ENCODE measurements at regions not wholly inside any gene's neighbourhood (a gene's known extent, or its start where the extent isn't known, plus 50 kb on each side); places are given as distances from the start of the nearest gene placed in this dataset.
"Not testable (repeated sequence)": the region's sequence is repeated elsewhere in the genome, so short reads cannot be mapped to it uniquely, and the experiment has no call there.

DNA sequence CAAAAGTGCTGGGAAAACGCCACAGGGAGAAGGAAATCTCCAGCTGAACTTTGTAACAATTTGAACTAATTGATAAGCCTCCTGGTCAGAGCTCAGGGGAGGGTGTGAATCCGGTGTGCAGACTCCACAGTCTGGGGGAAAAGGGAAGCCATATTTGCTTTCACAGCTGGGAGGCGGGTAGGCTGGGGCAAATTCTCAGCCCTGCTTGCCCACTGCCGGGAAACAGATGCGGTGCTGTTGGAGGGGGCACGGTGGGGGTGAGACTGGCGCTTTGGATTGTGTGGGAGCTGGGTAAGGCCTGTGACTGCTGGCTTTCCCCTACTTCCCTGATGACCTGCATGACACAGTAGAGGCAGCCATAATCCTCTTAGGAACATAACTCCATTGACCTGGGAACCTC, 134.8 kb downstream of the ADCYAP1 start:
- no peak for DNase-seq (ENCODE audit: low read depth in 2 of 2, low spot score in 1 of 2)

- not testable (repeated sequence) for DNase-seq (ENCODE audit: low read depth in 2 of 2, low spot score in 1 of 2)
Observed at GRCh38 chr18:1043039-1043438, 138.4 kb downstream of the ADCYAP1 start.

DNA sequence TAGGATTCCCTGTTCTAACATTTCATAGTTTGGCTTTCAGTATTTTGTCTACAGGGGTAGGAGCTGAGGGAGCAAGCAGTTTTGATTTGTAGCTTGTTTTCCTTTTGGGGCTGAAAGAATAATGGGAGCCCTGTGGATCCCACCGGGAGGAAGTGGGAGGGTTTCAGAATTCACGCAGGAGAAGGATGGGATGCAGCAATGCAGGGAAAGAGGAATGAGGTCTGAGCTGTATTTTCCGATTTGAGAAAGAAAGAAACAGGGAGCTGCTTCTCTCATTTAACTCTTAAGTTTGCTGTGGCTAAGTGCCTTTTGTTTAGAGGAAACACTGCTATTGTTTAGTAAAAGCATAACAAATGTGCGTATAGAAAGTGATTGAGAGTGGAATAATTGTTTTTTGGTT, 141.0 kb downstream of the ADCYAP1 start:
- no peak for DNase-seq (ENCODE audit: low read depth in 2 of 2, low spot score in 1 of 2)

GRCh38 chr18:1047406-1047805, 142.7 kb downstream of the ADCYAP1 start:
- no peak for DNase-seq (ENCODE audit: low read depth in 2 of 2, low spot score in 1 of 2)

DNA sequence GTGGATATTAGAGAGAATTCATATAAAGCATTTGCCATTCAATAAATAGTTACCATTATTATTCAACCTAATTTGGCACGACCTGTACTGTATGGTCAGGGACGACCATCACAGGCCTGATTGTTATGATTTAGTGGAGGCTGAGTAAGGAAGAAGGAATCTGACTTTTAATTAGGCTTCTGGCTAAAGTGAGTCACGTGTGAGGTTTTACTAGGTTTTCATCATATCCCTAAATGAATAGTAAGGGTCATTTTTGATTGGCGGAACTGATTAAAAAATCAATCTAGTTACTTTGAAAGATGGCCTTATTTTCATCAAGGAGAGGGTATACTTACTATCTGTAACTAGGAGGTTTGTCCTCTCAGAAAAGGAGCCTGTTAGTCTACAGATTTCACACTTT, 143.4 kb downstream of the ADCYAP1 start:
- DNase-seq (ENCODE audit: low read depth in 2 of 2, low spot score in 1 of 2), result no peak

DNA sequence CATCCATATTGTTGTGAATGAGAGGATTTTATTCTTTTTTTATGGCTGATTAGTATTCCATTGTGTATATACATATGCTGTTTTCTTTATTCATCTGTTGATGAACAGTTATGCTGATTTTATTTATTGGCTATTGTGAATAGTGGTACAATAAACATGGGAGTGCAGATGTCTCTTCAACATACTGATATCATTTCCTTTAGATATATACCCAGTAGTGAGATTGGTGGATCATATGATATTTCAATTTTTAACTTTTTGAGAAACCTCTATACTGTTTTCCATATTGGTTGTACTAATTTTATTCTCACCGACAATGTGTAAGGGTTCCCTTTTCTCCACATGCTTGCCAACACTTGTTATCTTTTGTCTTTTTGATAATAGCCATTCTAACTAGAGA, 144.5 kb downstream of the ADCYAP1 start:
- no peak for DNase-seq (ENCODE audit: low read depth in 2 of 2, low spot score in 1 of 2)

- no peak for DNase-seq (ENCODE audit: low read depth in 2 of 2, low spot score in 1 of 2)
Observed at GRCh38 chr18:1050012-1050657, 145.5 kb downstream of the ADCYAP1 start.

- DNase-seq (ENCODE audit: low read depth in 2 of 2, low spot score in 1 of 2), result no peak
Observed at GRCh38 chr18:1052301-1052700, 147.6 kb downstream of the ADCYAP1 start.

DNA sequence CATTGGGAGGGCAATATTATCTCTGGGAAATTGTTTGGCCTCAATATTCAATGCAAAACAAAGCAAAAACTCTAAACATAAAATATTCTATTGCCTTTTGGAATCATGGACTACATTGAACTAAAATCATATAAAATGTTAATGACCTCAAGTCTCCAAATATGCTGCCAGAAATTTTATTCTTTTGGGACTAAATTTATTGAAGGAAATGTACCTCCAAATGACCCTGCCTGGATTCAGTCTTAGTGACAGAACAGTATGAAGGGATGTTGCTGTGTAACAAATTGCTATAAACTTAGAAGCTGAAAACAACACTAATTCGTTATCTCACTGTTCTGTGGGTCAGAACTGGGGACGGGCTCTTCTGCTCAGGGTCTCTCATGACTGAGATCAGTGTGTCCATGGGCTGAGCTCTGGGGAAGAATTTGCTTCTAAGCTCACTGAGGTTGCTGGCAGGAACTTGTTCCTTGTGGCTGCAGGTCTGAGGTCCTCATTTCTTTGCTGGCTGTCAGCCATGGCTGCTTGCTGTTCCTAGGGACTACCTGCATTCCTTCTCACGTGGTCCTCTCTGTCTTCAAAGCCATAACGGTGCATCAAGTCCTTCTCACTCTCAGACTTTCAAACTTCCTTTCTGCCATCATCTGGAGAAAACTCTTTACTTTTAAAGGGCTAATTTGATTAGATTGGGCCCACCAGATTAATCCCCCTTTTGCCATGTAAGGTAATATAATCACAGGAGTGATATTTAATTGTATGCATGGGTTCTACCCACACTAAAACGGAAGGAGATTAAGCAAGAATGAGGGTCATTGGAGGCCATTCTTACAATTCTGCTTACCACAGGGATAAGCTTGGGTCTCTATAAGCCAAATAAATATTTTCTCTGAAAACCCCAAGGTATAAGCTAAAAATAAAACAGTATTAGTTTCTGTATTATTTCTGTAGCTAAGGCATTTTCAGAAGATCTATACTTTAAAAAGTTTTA, 149.0 kb downstream of the ADCYAP1 start:
- no peak for DNase-seq (ENCODE audit: low read depth in 2 of 2, low spot score in 1 of 2)

DNA sequence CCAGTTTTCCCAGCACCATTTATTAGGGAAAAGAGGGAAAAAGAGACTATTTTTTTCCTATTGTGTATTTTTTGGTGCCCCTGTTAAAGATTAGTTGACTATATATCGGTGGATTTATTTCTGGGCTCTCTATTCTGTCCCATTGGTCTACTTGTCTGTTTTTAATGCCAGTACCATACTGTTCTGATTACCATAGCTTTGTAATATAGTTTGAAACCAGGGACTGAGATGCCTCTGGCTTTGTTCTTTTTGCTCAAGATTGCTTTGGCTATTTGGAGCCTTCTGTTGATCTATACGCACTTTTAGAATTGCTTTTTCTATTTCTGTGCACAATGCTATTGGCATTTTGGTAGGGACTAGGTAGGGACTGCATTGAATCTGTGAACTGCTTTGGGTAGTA, 151.7 kb downstream of the ADCYAP1 start:
- no peak for DNase-seq (ENCODE audit: low read depth in 2 of 2, low spot score in 1 of 2)

DNA sequence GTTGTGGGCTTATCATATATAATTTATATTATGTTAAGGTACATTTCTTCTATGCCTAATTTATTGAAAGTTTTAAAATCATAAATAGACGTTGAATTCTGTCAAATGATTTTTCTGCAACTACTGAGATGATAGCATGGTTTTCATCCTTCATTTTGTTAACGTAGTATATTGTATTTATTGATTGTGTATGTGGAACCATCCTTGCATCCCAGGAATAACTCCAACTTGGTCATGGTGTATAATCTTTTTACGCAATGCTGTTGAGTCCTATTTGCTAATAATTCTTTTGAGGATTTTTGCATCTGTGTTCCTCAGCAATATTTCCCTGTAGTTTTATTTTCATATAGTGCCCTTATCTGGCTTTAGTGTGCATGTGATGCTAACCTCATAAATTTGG, 152.7 kb downstream of the ADCYAP1 start:
- DNase-seq (ENCODE audit: low read depth in 2 of 2, low spot score in 1 of 2), result no peak

GRCh38 chr18:1062588-1062987, 157.9 kb downstream of the ADCYAP1 start:
- DNase-seq (ENCODE audit: low read depth in 2 of 2, low spot score in 1 of 2), result no peak

DNA sequence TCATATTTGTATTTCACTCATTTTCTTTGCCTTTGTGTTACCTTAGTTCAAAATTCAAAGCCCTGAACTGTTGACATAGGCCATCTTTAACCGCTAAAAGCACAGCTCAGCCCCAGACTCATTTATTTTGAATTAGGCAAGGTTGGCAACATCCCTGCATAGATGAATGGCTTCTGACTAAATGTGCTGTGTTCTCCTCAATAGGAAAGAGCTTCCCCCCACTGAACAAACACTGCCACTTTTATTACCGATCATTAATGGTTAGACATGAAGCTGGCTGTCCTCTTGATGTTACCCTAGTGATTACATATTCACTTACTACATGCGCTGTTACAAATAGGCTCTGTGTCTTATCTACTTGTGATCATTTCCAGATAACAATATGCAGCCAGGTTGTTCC, 170.7 kb downstream of the ADCYAP1 start:
- no peak for DNase-seq (ENCODE audit: low read depth in 2 of 2, low spot score in 1 of 2)

- no peak for DNase-seq (ENCODE audit: low read depth in 2 of 2, low spot score in 1 of 2)
Observed at GRCh38 chr18:1075876-1076275, 171.2 kb downstream of the ADCYAP1 start.

DNA sequence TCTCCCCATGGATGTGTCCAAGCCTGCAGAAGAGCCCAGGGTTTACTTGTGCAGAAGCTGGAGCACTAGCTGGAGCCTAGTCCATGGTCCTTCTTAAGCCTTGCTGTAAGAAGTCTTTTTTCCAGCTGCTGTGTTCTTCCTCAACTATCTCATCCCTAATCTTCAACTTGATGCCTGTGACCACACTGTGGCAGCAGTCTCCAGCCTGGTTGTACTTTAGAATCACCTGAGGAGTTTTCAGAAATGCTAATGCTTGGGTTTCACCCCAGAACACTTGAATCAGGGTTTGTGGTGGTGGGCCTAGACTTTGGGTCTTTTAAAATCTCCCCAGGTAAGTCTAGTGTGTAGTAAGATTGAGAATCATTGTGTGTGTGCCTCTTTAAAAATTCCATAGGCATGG, 173.6 kb downstream of the ADCYAP1 start:
- DNase-seq (ENCODE audit: low read depth in 2 of 2, low spot score in 1 of 2), result no peak

DNA sequence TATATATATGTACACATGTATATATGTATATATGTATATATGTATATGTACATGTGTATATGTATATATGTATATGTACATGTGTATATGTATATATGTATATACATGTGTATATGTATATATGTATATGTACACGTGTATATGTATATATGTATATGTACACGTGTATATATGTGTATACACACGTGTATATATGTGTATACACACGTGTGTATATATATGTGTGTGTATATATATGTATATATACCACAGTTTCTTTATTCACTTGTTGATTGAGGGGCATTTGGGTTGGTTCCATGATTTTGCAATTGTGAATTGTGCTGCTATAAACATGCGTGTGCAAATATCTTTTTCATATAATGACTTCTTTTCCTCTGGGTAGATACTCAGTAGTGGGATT, 179.0 kb downstream of the ADCYAP1 start:
- DNase-seq (ENCODE audit: low read depth in 2 of 2, low spot score in 1 of 2), result not testable (repeated sequence)

DNA sequence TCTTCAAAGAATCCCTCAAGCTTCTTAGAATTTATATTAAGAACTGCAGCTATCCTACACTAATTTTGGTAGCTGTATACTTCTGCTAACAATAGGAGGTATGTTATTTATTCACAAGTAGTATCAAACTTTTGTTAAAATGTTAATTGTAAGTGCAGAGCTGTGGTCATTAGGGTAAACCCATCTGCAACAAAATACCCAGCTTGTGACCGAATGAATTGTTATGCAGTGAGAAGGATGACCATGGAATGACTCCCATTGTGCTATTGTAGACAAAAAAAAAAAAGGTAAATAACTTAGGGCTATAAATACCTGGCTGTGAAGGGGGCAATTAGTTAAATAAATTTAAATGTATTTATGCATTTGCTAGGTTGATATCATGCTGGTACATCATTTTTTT, 186.1 kb downstream of the ADCYAP1 start:
- DNase-seq (ENCODE audit: low read depth in 2 of 2, low spot score in 1 of 2), result no peak

DNA sequence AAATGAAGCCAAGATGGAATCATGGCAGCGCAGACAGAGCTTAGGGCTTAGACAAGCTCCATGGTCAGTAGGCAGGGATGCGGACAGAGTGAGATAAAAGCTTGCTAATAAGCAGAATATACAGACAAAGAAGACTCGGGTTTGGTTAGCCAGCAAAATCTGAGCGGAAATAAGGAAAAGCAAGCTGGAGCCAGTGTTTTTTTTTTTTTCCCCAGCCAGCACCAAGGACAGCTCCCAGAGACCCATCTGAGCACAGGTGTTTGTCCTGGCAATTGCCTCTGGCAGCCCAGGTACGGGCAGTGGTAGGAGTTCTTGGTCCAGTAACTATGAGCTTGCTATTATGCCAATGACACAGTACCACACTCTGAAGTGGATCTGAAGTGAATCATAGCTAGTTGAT, 187.6 kb downstream of the ADCYAP1 start:
- no peak for DNase-seq (ENCODE audit: low read depth in 2 of 2, low spot score in 1 of 2)

DNA sequence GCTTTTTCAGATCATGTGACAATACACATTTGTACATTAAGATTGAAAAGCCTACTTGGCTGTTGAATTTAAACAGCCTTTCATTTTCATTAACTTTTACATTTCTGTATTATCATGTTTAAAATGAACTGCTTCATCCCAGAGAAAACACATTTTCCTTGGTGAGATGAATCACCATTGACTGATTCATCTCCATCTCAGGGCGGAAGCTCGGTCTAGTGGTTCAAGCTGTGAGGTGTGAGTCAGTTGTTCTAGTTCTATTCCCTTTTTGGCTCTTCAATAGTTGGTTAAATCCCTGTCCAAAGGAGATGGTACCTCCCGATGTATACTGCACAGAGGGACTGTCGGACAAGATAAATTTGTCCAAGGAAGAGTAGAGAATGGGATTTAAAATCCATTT, 189.7 kb downstream of the ADCYAP1 start:
- no peak for DNase-seq (ENCODE audit: low read depth in 2 of 2, low spot score in 1 of 2)

DNA sequence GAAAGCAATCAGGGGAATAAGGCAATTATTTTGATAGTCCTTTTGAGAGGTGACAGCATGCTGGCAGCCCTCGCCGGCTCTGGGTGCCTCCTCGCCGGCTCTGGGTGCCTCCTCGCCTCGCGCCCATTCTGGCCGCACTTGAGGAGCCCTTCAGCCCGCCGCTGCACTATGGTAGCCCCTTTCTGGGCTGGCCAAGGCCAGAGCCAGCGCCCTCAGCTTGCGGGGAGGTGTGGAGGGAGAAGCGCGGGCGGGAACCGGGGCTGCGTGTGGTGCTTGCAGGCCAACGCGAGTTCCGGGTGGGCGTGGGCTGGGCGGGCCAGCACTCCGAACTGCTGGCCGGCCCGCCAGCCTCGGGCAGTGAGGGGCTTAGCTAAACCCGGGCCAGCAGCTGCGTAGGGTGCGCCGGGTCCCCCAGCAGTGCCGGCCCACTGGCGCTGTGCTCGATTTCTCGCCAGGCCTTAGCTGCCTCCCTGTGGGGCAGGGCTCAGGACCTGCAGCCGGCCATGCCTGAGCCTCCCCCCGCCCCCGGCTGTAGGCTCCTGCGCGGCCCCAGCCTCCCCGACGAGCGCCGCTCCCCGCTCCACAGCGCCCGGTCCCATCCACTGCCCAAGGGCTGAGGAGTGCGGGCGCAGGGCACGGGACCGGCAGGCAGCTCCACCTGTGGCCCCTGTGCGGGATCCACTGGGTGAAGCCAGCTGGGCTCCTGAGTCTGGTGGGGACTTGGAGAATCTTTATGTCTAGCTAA, 193.5 kb downstream of the ADCYAP1 start:
- not testable (repeated sequence) for DNase-seq (ENCODE audit: low read depth in 2 of 2, low spot score in 1 of 2)

DNA sequence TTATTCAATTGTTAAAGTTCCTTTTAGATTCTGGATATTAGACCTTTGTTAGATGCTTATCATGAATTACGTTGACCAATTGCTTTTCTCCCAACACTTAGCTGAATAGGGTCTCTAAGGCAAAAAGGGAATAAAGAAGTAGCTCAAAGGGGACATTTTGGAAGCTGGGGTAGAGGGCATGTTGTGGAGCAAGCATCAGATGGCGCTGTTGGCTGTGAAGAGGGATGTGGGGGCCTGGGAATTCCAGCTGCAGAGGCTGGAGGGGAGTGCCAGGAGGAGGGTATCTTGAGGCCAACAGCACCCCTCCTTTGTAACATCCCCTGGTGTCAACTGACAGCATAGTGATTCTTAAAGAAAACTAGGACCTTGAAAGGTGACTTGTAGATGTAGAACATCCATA, 198.2 kb downstream of the ADCYAP1 start:
- DNase-seq (ENCODE audit: low read depth in 2 of 2, low spot score in 1 of 2), result no peak

DNA sequence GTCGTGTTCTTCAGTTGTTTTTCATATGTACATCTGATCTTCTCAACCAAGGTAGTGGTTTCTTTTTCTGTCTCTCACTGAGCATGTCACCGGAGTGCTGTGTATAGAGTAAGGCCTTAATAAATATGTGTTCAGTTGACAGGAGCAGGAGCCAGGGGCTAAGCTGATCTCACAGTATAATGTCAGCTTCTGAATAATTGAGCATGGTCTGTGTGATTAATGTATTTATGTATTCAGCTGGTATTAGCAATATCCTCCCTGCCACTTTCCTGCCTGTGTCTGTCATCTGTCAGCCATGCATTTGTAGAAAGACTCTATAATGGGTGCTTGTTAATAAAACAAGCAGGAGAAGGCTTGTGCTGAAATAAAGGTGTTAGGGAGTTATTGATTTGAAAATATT, 198.9 kb downstream of the ADCYAP1 start:
- DNase-seq (ENCODE audit: low read depth in 2 of 2, low spot score in 1 of 2), result no peak

Measured in stimulated activated CD8-positive, alpha-beta memory T cell treated with anti-CD3 and anti-CD28 coated beads, Interleukin-4, amount 100 ng/mL, for 4 hours (primary cell).